Heart left ventricle (tissue), 16 donors: ENCODE measurements at regions not wholly inside any gene's neighbourhood (a gene's known extent, or its start where the extent isn't known, plus 50 kb on each side); places are given as distances from the start of the nearest gene placed in this dataset.

ENCODE experiments used
- ATAC-seq, 4 donors: fragments of 200-7000 bp; cut with Tn5 transposase; one replicate each; pipeline ENCODE4 v1.9.1; 2020 to 2022; ENCODE audit warnings: moderate library complexity in 4 of 4, mild to moderate bottlenecking in 3 of 4, moderate number of reproducible peaks in 1 of 4
- DNase-seq, 5 donors: peaks; one replicate each; pipeline ENCODE4 v3.0.0-alpha.2; 2020
- H3K27ac ChIP-seq, 12 donors: fragments of 200-600 bp; sonication (generic) in 4 of 12; one replicate each; pipeline versions ENCODE4 v1.5.0 to v1.8.0; 2016 to 2022; ENCODE audit warnings: mild to moderate bottlenecking in 2 of 12
- H3K27me3 ChIP-seq, 9 donors: fragments of 200-600 bp; sonication (generic) in 2 of 9; one replicate each; pipeline versions ENCODE4 v1.5.1 to v1.8.0; 2016 to 2022; ENCODE audit warnings: mild to moderate bottlenecking in 3 of 9
- H3K36me3 ChIP-seq, 9 donors: fragments of 200-600 bp; sonication (generic) in 2 of 9; one replicate each; pipeline versions ENCODE4 v1.5.0 to v1.8.0; 2018 to 2022; ENCODE audit warnings: mild to moderate bottlenecking in 2 of 9
- H3K4me1 ChIP-seq, 12 donors: fragments of 200-600 bp; sonication (generic) in 4 of 12; one replicate each; pipeline versions ENCODE4 v1.5.0 to v1.8.0; 2016 to 2022; ENCODE audit warnings: mild to moderate bottlenecking in 3 of 12
- H3K4me3 ChIP-seq, 12 donors: fragments of 200-600 bp; sonication (generic) in 4 of 12; one replicate each; pipeline versions ENCODE4 v1.5.0 to v1.8.0; 2017 to 2022; ENCODE audit warnings: mild to moderate bottlenecking in 9 of 12, moderate library complexity in 4 of 12
- H3K9me3 ChIP-seq, 12 donors: fragments of 200-600 bp; sonication (generic) in 4 of 12; one replicate each; pipeline versions ENCODE4 v1.5.0 to v1.8.0; 2016 to 2022; ENCODE audit warnings: mild to moderate bottlenecking in 1 of 12
- POLR2A ChIP-seq, 2 donors: fragments of 450-650 bp; IDR thresholded peaks; one replicate each; pipeline ENCODE4 v1.6.1; 2017; ENCODE audit warnings: antibody characterized with exemption in 2 of 2, mild to moderate bottlenecking in 2 of 2, moderate library complexity in 2 of 2
- WGBS, 4 donors: extraction: QIAGEN DNeasy Blood & Tissue Kit in 2 of 4; methylation state at CpG; one replicate each; pipeline versions ENCODE4 v1.1.5 to v1.1.7; 2013 to 2018; 5-methylcytosine and 5-hydroxymethylcytosine counted together
- intact Hi-C, 10 donors: fragments of 100-400 bp; cut with DNase I; formaldehyde crosslinking; loops; one replicate each; pipeline versions ENCODE4 v1.11.1 to v1.14.2; 2022
- TF ChIP-seq, protein P1 (sequence below), 12 donors: fragments of 200-600 bp; sonication (generic) in 4 of 12; IDR thresholded peaks; one replicate each; pipeline versions ENCODE4 v1.5.0 to v1.8.0; 2018 to 2022; ENCODE audit warnings: antibody characterized with exemption in 12 of 12, mild to moderate bottlenecking in 5 of 12
- donor health status: ischemic (EF 13 %, LVEDD 7.1; RV severe dilation, severe dysfunction).
- donor health status: healthy with polysubstance abuse.
- donor health status: DM: no; HTN: yes; CAD: no.
- donor health status: DM: no; HTN: no; CAD: no.
- donor health status: ischemic (EF 25% LVEDD 6.9; RV normal size, moderate dysfunction).
- donor health status: ischemic (EF 25% LVEDD 5.7; RV mildly dilated, moderate dysfunction).
- donor health status: healthy.
- donor health status: DM: yes; HTN: yes; CAD: no.
- donor health status: ischemic (EF 35%, LVEDD 5.7; RV mildly dilated, moderate dysfunction).
- donor health status: nonischemic (EF 11% LVEDD 7.7; RV severe dilation, severe dysfunction).
- donor health status: DM: yes; HTN: yes; CAD: no.
- donor health status: PGD.
- donor health status: ischemic (EF 29% LVEDD 5.4; RV normal size, mild dysfunction).
- donor health status: nonischemic (EF 23%, LVEDD 6.1; RV moderate dilation, normal function).

DNA sequence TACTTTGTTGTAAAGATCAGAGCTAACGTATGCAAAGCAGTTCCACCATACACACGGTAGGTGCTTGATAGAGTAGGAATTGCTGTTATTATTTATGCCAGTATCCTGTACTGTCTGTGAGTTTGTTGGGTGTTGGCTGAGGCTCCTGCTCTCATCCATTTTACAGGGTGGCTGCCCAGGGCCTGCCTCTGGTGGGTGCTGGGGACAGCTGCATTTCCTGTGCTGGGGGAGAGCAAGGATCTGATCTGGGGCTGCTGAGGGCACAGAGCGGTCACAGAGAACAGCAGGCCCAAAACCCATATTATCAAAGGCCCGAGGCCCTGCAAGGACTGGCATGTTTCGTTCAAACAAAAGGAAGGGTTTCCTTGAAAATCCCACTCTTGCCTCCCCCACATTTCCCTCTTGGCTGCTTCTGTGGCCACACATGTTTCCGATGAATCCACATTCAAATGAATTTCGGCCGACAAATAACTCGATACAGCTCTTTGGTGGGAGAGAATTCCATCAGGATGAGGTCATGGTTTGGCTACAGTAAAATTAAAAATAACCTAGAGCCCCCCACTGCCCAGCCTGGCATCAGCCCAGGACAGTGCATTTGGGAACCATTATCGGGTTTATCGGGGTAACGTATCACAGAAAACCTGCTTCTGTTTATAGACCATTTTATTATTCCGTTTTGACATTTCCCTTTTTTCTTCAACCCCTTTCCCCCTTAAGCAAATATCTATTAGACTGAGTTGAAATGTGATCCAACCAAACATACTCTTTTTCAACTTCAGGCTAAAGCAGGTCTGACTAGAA lies 143.4 kb downstream of the CYRIA start:
- Histone ChIP-seq H3K4me1 (peaks cover 0 to 8% (median 0%) of the 10 kb centered on the region in 12 donors), H3K9me3 (no peaks in the 10 kb centered on the region), H3K4me3 (no peak overlapping the region), H3K36me3 (no peaks in the 10 kb centered on the region), H3K27me3 (peaks cover 0 to 9% (median 0%) of the 10 kb centered on the region in 9 donors), H3K27ac (no peak overlapping the region)
- ATAC-seq, result no peak
- intact Hi-C loops, result no loop called here
- no peak for TF ChIP-seq POLR2A (IDR thresholded peaks at IDR 0.05)
- TF ChIP-seq, protein P1, sequence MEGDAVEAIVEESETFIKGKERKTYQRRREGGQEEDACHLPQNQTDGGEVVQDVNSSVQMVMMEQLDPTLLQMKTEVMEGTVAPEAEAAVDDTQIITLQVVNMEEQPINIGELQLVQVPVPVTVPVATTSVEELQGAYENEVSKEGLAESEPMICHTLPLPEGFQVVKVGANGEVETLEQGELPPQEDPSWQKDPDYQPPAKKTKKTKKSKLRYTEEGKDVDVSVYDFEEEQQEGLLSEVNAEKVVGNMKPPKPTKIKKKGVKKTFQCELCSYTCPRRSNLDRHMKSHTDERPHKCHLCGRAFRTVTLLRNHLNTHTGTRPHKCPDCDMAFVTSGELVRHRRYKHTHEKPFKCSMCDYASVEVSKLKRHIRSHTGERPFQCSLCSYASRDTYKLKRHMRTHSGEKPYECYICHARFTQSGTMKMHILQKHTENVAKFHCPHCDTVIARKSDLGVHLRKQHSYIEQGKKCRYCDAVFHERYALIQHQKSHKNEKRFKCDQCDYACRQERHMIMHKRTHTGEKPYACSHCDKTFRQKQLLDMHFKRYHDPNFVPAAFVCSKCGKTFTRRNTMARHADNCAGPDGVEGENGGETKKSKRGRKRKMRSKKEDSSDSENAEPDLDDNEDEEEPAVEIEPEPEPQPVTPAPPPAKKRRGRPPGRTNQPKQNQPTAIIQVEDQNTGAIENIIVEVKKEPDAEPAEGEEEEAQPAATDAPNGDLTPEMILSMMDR (IDR thresholded peaks at IDR 0.05), result no peak
- DNase-seq, result no peak
- 35 to 51% (median 39%) methylated on average over 13 of the region's 13 CpGs for WGBS, 4 donors

DNA sequence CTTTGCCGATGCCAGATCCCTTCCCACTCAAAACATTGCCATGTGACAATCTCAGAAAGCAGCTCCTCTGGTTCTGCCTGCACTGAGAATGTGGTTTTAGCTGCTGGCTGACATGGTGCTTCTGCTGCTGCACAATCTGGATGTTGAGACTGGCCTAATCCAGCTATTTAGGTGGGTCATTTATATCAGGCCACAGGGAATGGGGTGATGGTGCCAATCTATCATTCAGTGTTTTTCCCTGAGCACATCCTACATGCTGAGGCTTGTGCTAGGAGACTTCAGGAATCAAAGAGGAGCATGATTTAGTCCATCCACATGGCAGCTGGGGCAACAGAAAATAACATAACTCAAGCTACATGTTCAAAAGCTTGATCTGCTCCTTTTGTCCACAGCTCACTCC lies 144.7 kb downstream of the CYRIA start:
- ATAC-seq (no peak), DNase-seq (no peak)
- Histone ChIP-seq H3K4me1 (peaks cover 0 to 8% (median 0%) of the 10 kb centered on the region in 12 donors), H3K27me3 (peaks cover 0 to 12% (median 0%) of the 10 kb centered on the region in 9 donors), H3K9me3 (no peaks in the 10 kb centered on the region), H3K36me3 (no peaks in the 10 kb centered on the region), H3K27ac (no peak overlapping the region), H3K4me3 (no peak overlapping the region)
- intact Hi-C loops, result no loop called here
- TF ChIP-seq, protein P1 (IDR thresholded peaks at IDR 0.05), result no peak
- WGBS, 4 donors, result 0 to 59% (median 0%) methylated on average over 1 of the region's 1 CpG

DNA sequence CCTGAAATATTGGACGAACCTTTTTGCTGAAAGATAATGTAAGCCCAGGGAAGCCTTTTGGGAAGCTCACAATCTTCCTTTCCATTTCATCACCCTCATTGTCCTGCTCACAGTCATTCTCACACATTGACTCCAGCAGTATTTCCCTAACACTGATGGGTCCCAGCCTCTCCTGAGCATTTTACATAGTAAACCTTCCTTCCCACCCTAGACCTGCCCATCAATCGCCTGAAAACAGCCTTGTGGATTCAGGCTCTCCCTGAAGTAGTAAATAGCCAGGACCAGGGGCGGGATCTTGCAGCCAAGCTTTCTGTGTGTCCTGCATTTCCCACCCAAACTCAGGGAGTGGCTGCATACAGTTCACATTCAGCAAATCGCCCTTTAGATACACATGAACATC lies 149.9 kb downstream of the CYRIA start:
- intact Hi-C loops, result no loop called here
- 69 to 79% (median 71%) methylated on average over 4 of the region's 4 CpGs for WGBS, 4 donors
- Histone ChIP-seq H3K4me1 (no peaks in the 10 kb centered on the region), H3K4me3 (no peak overlapping the region), H3K36me3 (no peaks in the 10 kb centered on the region), H3K9me3 (no peaks in the 10 kb centered on the region), H3K27ac (no peak overlapping the region), H3K27me3 (peaks cover 0 to 23% (median 3%) of the 10 kb centered on the region in 9 donors)
- TF ChIP-seq, protein P1 (IDR thresholded peaks at IDR 0.05), result no peak
- no peak for TF ChIP-seq POLR2A (IDR thresholded peaks at IDR 0.05)
- ATAC-seq (no peak), DNase-seq (no peak)

DNA sequence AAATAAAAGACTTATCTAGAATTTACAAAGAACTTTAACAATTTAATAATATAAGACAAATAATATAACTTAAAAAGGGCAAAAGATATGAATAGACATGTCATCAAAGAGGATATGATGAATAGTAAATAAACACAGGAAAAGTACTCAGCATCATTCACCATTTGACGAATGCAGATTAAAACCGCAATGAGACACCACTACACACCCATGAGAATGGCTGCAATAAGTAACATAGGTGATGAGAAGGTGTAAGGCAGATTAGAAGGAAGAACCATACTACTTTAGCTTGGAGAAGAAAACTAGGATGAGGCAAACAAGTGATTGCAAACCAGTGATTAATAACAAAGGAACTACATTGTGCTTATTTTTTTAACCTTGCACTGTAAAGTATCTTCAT lies 152.0 kb downstream of the CYRIA start:
- Histone ChIP-seq H3K9me3 (no peaks in the 10 kb centered on the region), H3K27ac (no peak overlapping the region), H3K36me3 (no peaks in the 10 kb centered on the region), H3K4me1 (no peaks in the 10 kb centered on the region), H3K27me3 (peaks cover 0 to 44% (median 9%) of the 10 kb centered on the region in 9 donors), H3K4me3 (no peak overlapping the region)
- no peak for DNase-seq
- TF ChIP-seq POLR2A (IDR thresholded peaks at IDR 0.05), result no peak
- TF ChIP-seq, protein P1 (IDR thresholded peaks at IDR 0.05), result no peak
- WGBS, 4 donors, result 60 to 85% (median 76%) methylated on average over 2 of the region's 2 CpGs
- intact Hi-C loops, result no loop called here
- no peak for ATAC-seq
